Fibroblast of villous mesenchyme (primary cell): ENCODE measurements at regions not wholly inside any gene's neighbourhood (a gene's known extent, or its start where the extent isn't known, plus 50 kb on each side); places are given as distances from the start of the nearest gene placed in this dataset.

ENCODE experiments used
- DNase-seq: peaks from one replicate; pipeline ENCODE4 v3.0.0-alpha.2; 2010; ENCODE audit warnings: low read depth
- H3K4me3 ChIP-seq: 2 replicates; pipeline ENCODE4 v1.5.1; 2011; ENCODE audit warnings: low read depth, mild to moderate bottlenecking, low read length
- CTCF ChIP-seq: IDR thresholded peaks from 2 replicates; pipeline ENCODE4 v1.5.1; 2012; ENCODE audit warnings: low read depth, mild to moderate bottlenecking, low read length; ENCODE audit not compliant: insufficient read depth

DNA sequence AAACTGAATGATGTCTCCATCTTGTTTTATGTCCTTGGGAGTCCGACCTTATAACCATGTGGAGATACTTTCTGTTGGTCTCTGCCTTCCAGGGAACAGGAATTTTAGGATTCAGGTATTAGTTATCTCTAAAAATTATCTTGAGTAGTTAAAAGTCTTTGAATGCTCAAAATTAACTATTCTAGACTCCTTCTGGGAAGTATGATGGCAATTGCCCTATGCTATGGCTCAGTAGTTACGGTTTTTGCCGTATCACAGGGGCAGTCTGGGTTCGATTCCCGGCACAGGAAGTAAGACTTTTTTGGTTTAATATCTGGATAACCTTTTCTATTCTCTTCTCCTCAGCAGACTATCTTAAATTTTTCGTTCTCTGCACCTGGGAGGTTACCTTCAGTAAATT is 708.7 kb upstream of the LRATD1 start:
- TF ChIP-seq CTCF = no peak
- no peak for DNase-seq
- H3K4me3 ChIP-seq = no peak overlapping the region

- H3K4me3 ChIP-seq = no peak overlapping the region
- DNase-seq = no peak
- no peak for TF ChIP-seq CTCF
These were observed 690.4 kb upstream of the LRATD1 start for GRCh38 chr2:13942111-13942510.

DNA sequence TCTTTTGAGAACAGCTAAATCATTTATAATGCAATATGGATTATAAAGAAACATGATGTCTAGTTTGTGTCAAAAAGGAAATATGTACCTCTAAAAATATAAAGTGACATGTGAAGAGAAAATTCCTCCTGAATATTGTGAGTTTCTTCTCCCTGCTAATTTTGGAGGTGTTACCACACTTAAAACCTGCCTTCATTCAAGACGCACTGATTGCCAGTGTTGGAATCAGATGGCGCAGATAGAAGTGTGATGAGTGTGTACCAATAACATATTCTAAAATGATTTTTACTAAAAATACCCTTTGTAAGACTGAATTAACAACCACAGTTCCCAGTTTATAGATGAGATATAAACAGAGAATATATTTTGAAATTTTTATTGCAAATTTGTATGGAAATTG is 681.8 kb upstream of the LRATD1 start:
- no peak for DNase-seq
- H3K4me3 ChIP-seq = no peak overlapping the region
- TF ChIP-seq CTCF = no peak

- no peak for TF ChIP-seq CTCF
- no peak for DNase-seq
These were observed 663.7 kb upstream of the LRATD1 start for GRCh38 chr2:13968811-13969210.

DNA sequence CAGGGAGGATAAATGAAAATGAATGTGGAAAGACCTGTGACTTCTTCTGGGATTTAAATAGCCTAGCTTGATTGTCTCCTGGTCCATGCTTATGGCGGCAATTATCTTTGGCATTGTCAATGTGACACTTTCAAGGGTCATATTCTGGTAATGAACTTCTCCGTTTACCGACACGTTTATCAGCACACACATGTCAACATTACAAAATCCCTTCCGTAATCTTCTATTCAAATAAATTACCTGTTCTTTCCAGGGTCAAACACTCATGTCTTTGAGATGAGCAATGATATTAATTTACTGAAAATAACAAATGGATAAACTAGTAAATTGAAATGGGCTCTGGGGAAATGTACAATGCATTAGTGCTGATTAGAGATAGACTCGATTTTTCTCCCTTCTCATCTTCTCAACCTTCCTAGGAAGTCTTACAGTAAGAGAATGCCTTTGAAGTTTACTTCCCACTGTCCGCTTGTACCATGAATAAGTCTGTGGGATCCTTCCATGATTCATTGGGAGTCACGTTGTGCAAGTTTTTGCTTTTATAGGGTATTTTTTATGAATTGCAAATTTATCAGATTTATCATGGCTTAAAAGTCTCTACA is 646.3 kb upstream of the LRATD1 start:
- no peak overlapping the region for H3K4me3 ChIP-seq
- no peak for TF ChIP-seq CTCF
- DNase-seq = no peak

More at GRCh38 chr2:13968811-13969210, 663.7 kb upstream of the LRATD1 start:
- no peak overlapping the region for H3K4me3 ChIP-seq

DNA sequence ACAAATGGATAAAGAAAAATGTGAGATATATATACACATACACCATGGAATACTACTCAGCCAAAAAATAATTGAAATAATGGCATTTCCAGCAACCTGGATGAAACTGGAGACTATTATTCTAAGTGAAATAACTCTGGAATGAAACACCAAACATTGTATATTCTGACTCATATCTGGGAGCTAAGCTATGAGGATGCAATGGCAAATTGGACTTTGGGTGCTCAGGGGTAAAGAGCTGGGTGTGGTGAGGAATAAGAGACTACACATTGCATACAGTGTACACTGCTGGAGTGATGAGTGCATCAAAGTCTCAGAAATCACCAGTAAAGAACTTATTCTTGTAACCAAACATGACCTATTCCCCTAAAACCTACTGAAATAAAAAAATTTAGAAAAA is 636.0 kb upstream of the LRATD1 start:
- DNase-seq = no peak
- H3K4me3 ChIP-seq = no peak overlapping the region
- no peak for TF ChIP-seq CTCF

DNA sequence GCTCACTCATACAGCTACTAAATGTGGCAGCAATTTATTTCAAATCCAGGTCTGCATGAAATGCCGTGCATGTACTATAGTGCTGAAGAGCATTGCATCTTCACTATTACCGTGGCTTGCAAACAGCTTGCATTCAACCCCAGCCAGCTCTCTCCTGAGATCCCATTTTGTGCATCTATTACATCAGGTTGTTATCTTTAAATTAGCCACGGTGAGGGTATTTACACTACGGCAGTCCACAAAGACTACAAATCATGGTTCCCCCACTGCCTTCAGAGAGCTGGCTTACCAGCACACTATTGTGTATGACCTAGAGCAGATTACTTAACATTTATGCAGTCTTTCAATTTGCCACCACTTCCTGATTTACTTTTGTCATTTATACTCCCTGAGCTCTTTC is 621.3 kb upstream of the LRATD1 start:
- no peak overlapping the region for H3K4me3 ChIP-seq
- no peak for DNase-seq
- no peak for TF ChIP-seq CTCF
